ENCODE measurements at regions not wholly inside any gene's neighbourhood (a gene's known extent, or its start where the extent isn't known, plus 50 kb on each side); places are given as distances from the start of the nearest gene placed in this dataset.
"Not testable (repeated sequence)": the region's sequence is repeated elsewhere in the genome, so short reads cannot be mapped to it uniquely, and the experiment has no call there.

GRCh38 chr1:208351838-208352237 lies 107.7 kb upstream of the PLXNA2 start:
- WGBS, 2 donors = 62 to 80% methylated on average over 8 of the region's 8 CpGs
- H3K27me3 ChIP-seq = no peaks in the 10 kb centered on the region
- no peaks in the 10 kb centered on the region for H3K4me1 ChIP-seq
- peaks cover 0 to 2% (median 0%) of the 10 kb centered on the region in 4 donors for H3K9me3 ChIP-seq
- no peak overlapping the region for H3K27ac ChIP-seq
- H3K36me3 ChIP-seq = no peaks in the 10 kb centered on the region
- intact Hi-C loops (cut with DNase I) = no loop called here
- no peak for DNase-seq
- no peak for TF ChIP-seq CTCF (IDR thresholded peaks at IDR 0.05)
- TF ChIP-seq EP300 (IDR thresholded peaks at IDR 0.05) = no peak
- TF ChIP-seq POLR2AphosphoS5 (IDR thresholded peaks at IDR 0.05) = no peak
- no peak for TF ChIP-seq POLR2A (IDR thresholded peaks at IDR 0.05)
- no peak overlapping the region for H3K4me3 ChIP-seq

- H3K9me3 ChIP-seq; H3K4me3 ChIP-seq; intact Hi-C loops (cut with DNase I); H3K27ac ChIP-seq; H3K36me3 ChIP-seq; H3K27me3 ChIP-seq; H3K4me1 ChIP-seq; DNase-seq: not testable (repeated sequence)
- 94 to 95% methylated on average over 5 of the region's 5 CpGs for WGBS, 2 donors
Measured at GRCh38 chr1:208353797-208354196, 109.6 kb upstream of the PLXNA2 start.

DNA sequence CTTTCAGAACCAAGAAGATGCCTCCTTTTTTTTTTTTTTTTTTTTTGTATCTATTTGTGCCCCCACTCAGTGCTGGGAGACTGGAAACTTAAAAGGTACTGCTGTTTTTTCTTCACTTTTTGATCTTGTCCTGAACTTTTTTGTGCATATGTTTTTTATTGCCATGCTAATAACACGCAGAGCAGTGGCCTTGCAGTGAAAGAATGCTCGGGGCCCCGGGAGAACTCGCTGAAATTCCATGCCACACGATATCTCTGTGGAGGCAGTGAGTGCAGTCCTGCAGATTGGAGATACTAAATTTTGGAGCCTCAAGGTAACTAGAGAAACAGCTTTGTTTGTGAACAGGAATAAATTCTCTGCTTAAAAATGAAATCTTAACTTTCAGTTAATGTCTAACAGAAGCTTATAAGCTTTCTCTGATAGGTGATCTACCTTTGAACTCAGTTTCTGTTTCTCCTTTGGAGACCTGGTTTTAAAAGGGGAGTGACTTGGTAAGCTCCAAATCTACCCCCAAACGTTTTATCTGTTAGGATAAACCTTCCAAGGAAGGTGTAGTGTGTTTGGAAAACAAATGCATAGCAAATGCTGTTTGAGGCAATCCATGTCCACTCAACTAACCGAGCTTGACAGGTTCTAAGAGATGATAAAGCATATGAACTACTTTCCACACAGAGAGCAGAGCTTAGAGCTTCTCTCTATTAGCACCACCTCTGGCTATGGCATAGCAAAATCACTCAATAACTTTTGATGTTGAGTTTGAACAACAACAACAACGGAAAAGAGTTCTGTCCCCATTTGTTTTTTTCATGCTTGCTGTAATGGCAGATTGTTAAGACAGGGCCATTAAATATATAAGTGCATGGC lies 113.7 kb upstream of the PLXNA2 start:
- Histone ChIP-seq H3K36me3 (no peaks in the 10 kb centered on the region), H3K4me1 (no peaks in the 10 kb centered on the region), H3K27me3 (no peaks in the 10 kb centered on the region), H3K27ac (no peak overlapping the region), H3K4me3 (no peak overlapping the region), H3K9me3 (peaks cover 0 to 2% (median 0%) of the 10 kb centered on the region in 4 donors)
- DNase-seq = no peak
- TF ChIP-seq POLR2A (IDR thresholded peaks at IDR 0.05) = no peak
- TF ChIP-seq CTCF (IDR thresholded peaks at IDR 0.05) = no peak
- TF ChIP-seq EP300 (IDR thresholded peaks at IDR 0.05) = no peak
- no peak for TF ChIP-seq POLR2AphosphoS5 (IDR thresholded peaks at IDR 0.05)
- intact Hi-C loops (cut with DNase I) = no loop called here
- 21 to 56% methylated on average over 8 of the region's 8 CpGs for WGBS, 2 donors

- no peak overlapping the region for H3K4me3 ChIP-seq
- no peaks in the 10 kb centered on the region for H3K36me3 ChIP-seq
- no peaks in the 10 kb centered on the region for H3K27me3 ChIP-seq
- H3K27ac ChIP-seq = no peak overlapping the region
- intact Hi-C loops (cut with DNase I) = no loop called here
- H3K9me3 ChIP-seq = peaks cover 0 to 2% (median 0%) of the 10 kb centered on the region in 4 donors
- no peak for TF ChIP-seq CTCF (IDR thresholded peaks at IDR 0.05)
- TF ChIP-seq EP300 (IDR thresholded peaks at IDR 0.05) = no peak
- TF ChIP-seq POLR2A (IDR thresholded peaks at IDR 0.05) = no peak
- TF ChIP-seq POLR2AphosphoS5 (IDR thresholded peaks at IDR 0.05) = no peak
- DNase-seq = no peak
- 77 to 78% methylated on average over 4 of the region's 4 CpGs for WGBS, 2 donors
- no peaks in the 10 kb centered on the region for H3K4me1 ChIP-seq
Measured at GRCh38 chr1:208358651-208359050, 114.5 kb upstream of the PLXNA2 start.

GRCh38 chr1:208362011-208362410 lies 117.8 kb upstream of the PLXNA2 start:
- Histone ChIP-seq H3K27me3 (no peaks in the 10 kb centered on the region), H3K4me3 (no peak overlapping the region), H3K9me3 (no peaks in the 10 kb centered on the region), H3K4me1 (no peaks in the 10 kb centered on the region), H3K36me3 (no peaks in the 10 kb centered on the region), H3K27ac (no peak overlapping the region)
- 83 to 86% methylated on average over 2 of the region's 2 CpGs for WGBS, 2 donors
- TF ChIP-seq CTCF (IDR thresholded peaks at IDR 0.05) (no peak), POLR2A (IDR thresholded peaks at IDR 0.05) (no peak), POLR2AphosphoS5 (IDR thresholded peaks at IDR 0.05) (no peak), EP300 (IDR thresholded peaks at IDR 0.05) (no peak)
- DNase-seq = no peak
- intact Hi-C loops (cut with DNase I) = no loop called here

Data from sigmoid colon (tissue), 6 donors.